Right lobe of liver (tissue), 4 donors: ENCODE measurements at regions not wholly inside any gene's neighbourhood (a gene's known extent, or its start where the extent isn't known, plus 50 kb on each side); places are given as distances from the start of the nearest gene placed in this dataset.

Experiments used
- CTCF ChIP-seq, 4 donors: fragments of 200-600 bp in 3 of 4; fragments of 450-650 bp in 1 of 4; IDR thresholded peaks; one replicate each; pipeline versions ENCODE4 v1.5.1 to v1.8.0; 2016 to 2022; ENCODE audit warnings: antibody characterized with exemption in 4 of 4, mild to moderate bottlenecking in 2 of 4
- POLR2A ChIP-seq: fragments of 450-650 bp; IDR thresholded peaks from one replicate; pipeline ENCODE4 v1.6.1; 2017; ENCODE audit warnings: antibody characterized with exemption, mild to moderate bottlenecking
- donor health status: DM: no; HTN: no; CAD: no.
- donor health status: DM: no; HTN: no; CAD: no.
- donor health status: DM: no; HTN: yes; CAD: no.

- TF ChIP-seq CTCF (IDR thresholded peaks at IDR 0.05) = no peak
- no peak for TF ChIP-seq POLR2A
Observed at GRCh38 chr6:21742238-21742660, 148.7 kb downstream of the SOX4 start.
